ENCODE measurements at regions not wholly inside any gene's neighbourhood (a gene's known extent, or its start where the extent isn't known, plus 50 kb on each side); places are given as distances from the start of the nearest gene placed in this dataset.

DNA sequence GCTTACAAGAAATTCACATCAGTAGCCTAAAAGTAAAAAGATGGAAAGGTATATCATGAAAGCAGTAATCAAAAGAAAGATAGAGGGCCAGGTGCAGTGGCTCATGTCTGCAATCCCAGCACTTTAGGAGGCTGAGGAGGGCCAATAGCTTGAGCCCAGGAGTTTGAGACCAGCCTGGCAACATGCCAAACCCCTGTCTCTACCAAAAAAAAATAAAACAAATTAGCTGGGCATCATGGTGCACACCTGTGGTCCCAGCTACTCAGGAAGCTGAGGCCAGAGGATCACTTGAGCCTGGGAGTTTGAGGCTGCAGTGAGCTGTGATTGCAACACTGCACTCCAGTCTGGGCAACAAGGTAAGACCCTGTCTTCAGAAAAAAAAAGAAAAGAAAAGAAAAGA lies 55.5 kb downstream of the GSPT2 start:
- TF ChIP-seq, protein P1, sequence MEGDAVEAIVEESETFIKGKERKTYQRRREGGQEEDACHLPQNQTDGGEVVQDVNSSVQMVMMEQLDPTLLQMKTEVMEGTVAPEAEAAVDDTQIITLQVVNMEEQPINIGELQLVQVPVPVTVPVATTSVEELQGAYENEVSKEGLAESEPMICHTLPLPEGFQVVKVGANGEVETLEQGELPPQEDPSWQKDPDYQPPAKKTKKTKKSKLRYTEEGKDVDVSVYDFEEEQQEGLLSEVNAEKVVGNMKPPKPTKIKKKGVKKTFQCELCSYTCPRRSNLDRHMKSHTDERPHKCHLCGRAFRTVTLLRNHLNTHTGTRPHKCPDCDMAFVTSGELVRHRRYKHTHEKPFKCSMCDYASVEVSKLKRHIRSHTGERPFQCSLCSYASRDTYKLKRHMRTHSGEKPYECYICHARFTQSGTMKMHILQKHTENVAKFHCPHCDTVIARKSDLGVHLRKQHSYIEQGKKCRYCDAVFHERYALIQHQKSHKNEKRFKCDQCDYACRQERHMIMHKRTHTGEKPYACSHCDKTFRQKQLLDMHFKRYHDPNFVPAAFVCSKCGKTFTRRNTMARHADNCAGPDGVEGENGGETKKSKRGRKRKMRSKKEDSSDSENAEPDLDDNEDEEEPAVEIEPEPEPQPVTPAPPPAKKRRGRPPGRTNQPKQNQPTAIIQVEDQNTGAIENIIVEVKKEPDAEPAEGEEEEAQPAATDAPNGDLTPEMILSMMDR (IDR thresholded peaks at IDR 0.05) = no peak
- no peak for ATAC-seq (ENCODE audit: low FRiP score)
- DNase-seq (ENCODE audit: low spot score) = no peak

DNA sequence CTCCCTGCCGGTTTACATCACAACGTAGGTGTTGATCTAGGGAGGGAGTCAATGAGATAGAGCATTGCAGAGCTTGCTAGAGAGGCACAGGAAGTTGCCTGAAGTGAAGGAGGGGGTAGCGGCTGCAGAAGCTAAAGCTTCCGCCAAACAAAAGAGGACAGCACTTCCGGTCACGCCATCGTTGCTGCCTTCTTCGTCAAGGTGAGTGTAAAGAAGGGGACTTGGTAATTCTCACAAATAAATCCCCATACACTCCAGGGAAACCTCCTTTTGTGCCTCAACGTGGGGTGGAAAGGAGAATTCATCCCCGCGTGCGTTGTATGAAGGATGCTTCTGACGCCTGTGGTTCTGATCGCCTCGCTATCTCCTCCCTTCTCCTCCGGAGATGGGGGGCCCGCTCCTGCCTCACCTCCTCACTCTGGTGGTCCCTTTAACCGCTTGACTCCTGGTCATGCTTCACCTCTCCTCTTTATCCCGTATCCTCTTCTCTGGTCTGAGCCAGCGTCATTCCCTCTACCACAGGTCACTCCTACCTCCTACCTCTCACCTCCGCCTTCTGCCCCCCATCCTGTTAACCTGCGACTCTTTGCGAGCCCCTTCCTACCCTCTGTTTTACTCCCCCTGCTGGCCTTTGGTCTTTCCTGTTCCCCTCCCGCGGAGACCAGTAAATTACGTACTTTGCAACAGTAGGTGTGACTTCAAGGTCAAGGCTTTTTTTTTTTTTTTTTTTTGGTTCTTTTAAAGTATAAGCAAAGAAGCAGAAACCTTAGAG lies 59.9 kb downstream of the GSPT2 start:
- TF ChIP-seq, protein P1 (IDR thresholded peaks at IDR 0.05) = no peak
- DNase-seq (ENCODE audit: low spot score) (no peak), ATAC-seq (ENCODE audit: low FRiP score) (no peak)

DNA sequence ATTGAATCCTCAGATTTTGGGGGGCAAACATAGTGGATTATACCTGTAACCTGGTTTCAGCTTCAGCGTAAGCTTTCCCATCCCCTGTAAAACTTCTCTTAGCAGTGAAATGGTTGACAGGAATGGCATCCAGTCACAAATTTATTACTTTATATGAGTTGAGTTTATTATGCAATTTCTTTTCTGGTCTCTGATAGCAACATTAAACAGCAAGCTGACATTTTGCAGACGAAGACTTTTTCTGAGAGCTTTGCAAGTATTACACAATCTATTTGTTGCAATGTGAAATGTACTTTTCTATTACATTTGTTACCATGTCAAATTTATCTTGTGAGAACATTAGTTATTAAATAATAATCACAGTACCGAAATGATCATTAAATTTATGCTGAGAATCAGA lies 60.6 kb downstream of the GSPT2 start:
- no peak for DNase-seq (ENCODE audit: low spot score)
- TF ChIP-seq, protein P1 (IDR thresholded peaks at IDR 0.05) = no peak
- ATAC-seq (ENCODE audit: low FRiP score) = no peak

DNA sequence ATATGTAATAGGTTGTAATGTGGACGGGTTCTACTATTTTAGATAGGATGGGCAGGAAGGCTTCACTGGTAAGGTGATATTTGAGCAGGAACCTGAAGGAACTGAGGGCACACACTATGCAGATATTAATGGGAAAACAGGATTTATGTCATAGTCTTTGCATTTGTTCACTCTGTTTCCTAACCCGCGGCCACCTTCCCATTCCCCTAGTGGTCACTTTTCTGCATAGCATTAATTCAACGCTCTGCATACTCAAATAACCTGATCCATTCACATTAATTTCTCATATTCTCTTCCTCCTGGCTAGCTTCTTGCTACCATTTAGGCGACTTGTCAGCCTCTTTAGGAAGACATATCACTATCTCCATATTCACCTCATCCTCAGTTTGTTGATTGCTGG lies 61.5 kb downstream of the GSPT2 start:
- DNase-seq (ENCODE audit: low spot score) = no peak
- TF ChIP-seq, protein P1 (IDR thresholded peaks at IDR 0.05) = no peak
- ATAC-seq (ENCODE audit: low FRiP score) = no peak

DNA sequence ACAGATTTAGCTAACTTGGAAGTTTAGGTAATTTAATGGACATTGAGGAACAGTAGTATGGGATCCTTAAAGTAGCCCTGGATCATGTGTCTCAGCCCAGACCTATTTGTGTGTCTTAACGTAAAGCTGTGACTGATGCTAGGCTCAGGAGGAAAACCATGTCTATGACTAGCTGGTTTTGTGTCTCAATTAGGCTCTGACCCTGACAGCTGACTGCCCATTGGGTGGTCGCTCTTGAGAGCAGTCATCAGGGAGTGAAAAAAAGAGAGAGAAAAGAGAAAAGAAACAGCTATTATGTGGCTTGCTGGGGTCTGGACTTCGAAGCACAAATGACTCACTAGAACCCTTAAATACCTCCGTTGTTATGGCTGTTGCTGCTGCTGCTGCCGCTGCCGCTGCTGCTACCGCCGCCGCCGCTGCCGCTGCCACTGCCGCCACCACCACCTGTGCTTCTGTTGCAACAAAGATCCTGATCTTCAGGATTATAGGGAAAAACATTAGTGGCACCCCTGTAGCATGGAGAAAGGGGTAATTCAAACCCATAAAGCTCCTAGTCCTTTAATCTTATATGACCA lies 70.7 kb downstream of the GSPT2 start:
- no peak for DNase-seq (ENCODE audit: low spot score)
- no peak for ATAC-seq (ENCODE audit: low FRiP score)
- TF ChIP-seq, protein P1 (IDR thresholded peaks at IDR 0.05) = no peak

DNA sequence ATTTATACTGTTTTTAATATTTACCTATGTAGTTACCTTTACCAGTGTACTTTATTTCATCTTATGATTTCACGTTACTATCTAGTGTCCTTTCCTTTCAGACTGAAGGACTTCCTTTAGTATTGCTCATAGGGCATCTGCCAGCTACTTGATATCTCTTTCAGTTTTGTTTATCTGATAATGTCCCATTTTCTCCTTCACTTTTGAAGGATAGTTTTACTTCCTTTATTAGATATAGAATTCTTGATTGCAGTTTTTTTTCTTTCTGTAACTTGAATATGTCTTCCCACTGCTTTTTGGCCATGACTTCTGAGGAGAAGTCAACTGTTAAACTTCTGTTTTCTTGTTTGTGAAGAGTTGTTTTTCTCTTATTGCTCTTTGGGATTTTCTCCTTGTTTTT lies 69.4 kb upstream of the MAGED1 start:
- TF ChIP-seq, protein P1 (IDR thresholded peaks at IDR 0.05) = no peak
- ATAC-seq (ENCODE audit: low FRiP score) = no peak
- DNase-seq (ENCODE audit: low spot score) = no peak

DNA sequence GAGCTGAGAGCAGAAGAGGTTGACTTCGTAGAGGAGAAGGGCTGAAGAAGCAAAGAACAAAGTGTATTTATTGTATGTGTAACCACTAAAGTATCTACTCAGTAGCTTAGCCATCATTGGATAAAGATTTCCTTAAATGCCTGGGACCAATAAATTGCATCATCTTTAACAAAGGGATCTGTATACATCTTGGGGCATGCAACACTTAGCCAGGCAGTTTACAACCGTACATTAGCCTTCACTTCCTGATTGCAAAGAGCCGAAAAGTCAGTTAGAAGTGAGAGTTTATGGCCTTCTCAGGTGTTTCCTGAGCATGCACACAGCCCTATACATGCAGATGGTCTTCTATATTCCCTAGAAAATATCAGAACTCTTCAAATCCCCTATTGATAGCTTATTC lies 68.0 kb upstream of the MAGED1 start:
- ATAC-seq (ENCODE audit: low FRiP score) (no peak), DNase-seq (ENCODE audit: low spot score) (no peak)
- TF ChIP-seq, protein P1 (IDR thresholded peaks at IDR 0.05) = no peak
